Epithelial cell of proximal tubule (primary cell): ENCODE measurements at regions not wholly inside any gene's neighbourhood (a gene's known extent, or its start where the extent isn't known, plus 50 kb on each side); places are given as distances from the start of the nearest gene placed in this dataset.
A peak's percentile ranks its signal among the peaks of the same experiment; 100 is the strongest.

Experiments
- DNase-seq: peaks from one replicate; pipeline ENCODE4 v3.0.0-alpha.2; 2011; ENCODE audit warnings: low read depth
- H3K4me3 ChIP-seq: 2 replicates; pipeline ENCODE4 v1.5.1; 2011; ENCODE audit warnings: low read depth, mild to moderate bottlenecking, low read length
- TF ChIP-seq, protein P1 (sequence below): conservative IDR thresholded peaks from 2 replicates; pipeline ENCODE4 v1.5.1; 2012; ENCODE audit warnings: low read depth, mild to moderate bottlenecking, low read length

DNA sequence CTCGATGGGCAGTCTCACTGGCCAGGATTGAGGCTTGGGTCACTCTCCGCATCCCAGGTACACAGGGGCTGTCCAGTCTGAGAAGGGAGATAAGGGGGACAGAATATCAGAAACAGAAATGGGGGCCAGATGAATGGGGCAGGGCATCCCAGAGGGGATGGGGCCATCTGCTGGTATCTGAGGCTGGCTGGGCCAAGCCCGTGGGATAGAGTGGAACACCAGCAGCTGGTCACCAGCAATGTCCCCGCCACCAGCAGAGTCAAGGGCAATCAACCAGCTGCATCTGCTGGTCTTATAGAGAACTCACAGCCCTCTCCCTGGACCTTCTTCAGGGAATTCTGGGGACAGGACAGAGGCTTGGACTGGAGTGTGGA, 128.8 kb upstream of the HAAO start:
- DNase-seq, result no peak
- TF ChIP-seq, protein P1, sequence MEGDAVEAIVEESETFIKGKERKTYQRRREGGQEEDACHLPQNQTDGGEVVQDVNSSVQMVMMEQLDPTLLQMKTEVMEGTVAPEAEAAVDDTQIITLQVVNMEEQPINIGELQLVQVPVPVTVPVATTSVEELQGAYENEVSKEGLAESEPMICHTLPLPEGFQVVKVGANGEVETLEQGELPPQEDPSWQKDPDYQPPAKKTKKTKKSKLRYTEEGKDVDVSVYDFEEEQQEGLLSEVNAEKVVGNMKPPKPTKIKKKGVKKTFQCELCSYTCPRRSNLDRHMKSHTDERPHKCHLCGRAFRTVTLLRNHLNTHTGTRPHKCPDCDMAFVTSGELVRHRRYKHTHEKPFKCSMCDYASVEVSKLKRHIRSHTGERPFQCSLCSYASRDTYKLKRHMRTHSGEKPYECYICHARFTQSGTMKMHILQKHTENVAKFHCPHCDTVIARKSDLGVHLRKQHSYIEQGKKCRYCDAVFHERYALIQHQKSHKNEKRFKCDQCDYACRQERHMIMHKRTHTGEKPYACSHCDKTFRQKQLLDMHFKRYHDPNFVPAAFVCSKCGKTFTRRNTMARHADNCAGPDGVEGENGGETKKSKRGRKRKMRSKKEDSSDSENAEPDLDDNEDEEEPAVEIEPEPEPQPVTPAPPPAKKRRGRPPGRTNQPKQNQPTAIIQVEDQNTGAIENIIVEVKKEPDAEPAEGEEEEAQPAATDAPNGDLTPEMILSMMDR, result no peak

DNA sequence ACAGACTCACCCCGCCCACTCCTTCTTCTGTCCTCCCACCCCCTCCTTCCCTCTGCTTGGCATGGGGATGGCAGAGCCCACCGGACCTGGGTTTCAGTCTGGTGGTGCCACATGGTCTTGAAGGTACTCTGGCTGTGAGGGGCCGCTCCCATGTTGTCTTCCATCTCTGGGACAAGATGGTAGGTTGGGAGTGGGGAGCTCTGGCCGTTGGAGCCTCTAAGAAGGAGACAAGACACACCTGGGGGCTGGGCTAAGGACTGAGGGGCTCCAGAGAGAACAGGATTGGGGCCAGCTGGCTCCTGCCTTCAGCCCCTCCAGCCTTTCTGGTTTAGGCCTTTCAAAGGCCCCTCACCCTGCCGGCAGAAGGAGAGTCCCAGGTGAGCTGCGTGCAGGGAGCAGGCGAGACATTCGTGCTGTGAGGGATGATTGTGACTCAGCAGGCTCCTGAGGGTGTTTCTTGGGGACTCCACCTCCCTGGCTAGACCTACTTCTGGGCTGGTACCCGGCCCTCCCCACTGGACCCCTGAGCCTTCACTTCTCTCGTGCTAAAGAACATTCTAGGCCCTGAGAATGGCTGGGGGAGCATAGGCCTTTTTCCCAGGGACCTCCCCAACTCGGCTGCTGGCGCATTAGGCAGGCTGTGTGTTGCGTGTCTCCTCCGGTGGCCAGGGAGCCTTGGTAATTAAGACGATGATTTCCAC, 128.2 kb upstream of the HAAO start:
- DNase-seq, result no peak
- TF ChIP-seq, protein P1, result no peak
- H3K4me3 ChIP-seq, result no peak overlapping the region

More for the DNA sequence above, 128.8 kb upstream of the HAAO start:
- no peak overlapping the region for H3K4me3 ChIP-seq

DNA sequence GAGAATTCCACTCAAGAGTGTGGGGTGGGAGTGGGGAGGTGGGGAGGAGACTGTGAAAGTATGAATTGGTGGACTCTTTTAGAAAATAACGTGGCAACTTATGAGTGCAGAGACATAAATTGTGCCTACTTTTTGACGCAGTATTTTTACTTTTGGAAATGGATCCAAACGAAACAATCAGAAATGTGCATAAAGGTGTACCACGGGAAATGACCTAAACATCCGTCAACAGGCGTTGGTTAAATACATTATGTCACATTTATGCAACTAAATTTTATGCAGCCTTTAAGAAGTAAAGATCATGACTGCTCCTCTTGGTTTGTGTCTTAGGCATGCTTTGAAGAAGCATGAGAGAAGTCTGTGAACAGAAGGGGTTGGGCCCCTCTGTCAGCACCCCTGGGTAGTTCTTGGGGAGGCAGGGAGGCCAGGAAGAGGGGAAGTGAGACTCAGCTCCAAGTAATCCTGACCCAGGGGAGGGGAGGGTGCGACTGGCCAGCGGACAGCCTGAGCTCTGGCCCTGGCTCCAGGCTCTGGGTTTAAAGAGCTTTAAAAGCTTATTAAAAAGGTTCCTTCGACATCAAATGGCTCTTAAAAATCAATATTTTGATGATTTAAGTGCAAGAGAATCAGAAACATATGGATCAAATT, 126.4 kb upstream of the HAAO start:
- no peak for DNase-seq
- no peak overlapping the region for H3K4me3 ChIP-seq
- TF ChIP-seq, protein P1, result no peak

DNA sequence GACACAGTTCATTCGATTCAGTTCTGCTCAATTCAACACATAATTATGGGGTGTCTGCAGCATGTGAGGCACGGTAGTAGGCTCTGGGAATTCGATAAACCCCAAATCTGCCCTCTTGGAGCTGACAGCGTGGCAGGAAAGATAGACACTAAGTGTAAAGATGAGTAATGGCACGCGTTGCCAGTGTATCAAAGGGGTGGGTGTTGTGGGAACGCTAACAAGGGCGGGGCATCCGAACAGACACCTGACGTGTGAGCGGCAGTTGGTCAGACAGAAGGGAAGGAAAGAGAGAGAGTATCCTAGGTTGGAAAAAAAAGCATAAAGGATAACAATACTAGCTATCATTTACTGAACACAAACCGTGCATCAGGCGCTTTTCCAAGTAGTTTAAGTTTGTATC, 125.7 kb upstream of the HAAO start:
- TF ChIP-seq, protein P1, result no peak
- H3K4me3 ChIP-seq, result no peak overlapping the region
- DNase-seq, result no peak

DNA sequence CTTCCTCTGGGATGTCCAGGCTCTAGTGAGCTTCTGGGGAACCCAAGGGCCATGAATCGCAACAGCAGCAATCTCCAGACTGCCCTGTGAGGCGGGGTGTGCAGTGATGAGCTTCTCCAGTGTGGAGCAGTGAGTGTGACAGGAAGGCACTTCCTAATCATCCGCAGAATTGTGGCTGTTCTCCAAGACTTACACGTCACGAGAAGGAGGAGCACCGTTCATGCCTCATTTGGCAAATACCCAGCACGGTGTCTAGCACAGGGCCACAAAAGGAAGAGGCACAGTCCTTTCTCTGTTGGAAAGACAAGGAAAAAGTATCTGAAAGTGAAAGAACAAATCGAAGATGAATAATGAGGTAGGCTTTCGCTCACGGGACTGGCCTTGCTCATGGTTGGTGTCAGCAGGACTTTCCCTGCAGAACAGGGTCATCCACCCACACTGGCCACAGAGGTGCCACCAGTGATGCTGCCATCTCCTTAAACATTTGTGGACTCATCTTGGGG, 125.1 kb upstream of the HAAO start:
- DNase-seq, result peak; percentile 89
- TF ChIP-seq, protein P1, result no peak
- H3K4me3 ChIP-seq, result peak overlapping the region; percentile 26

DNA sequence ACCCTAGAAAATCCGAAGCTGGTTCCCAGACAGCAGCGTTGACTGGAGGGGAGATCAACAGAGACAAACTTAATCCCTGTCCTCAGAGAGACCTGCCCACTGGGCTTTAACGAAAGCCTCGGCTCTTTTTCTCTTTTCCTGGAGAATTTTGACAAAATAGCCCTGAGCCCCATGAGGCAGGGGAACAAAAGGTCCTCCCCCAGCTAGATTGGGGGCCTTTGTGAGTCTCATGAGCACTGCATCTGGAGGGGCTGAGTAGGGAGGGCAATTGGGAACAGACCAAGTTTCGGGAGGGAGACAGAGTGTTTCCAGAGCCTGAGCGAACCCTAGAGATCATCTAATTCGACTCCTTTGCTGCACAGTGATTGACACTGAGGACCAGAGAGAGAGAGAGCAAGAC, 123.9 kb upstream of the HAAO start:
- DNase-seq, result no peak
- TF ChIP-seq, protein P1, result no peak
- H3K4me3 ChIP-seq, result no peak overlapping the region
